ENCODE measurements at regions not wholly inside any gene's neighbourhood (a gene's known extent, or its start where the extent isn't known, plus 50 kb on each side); places are given as distances from the start of the nearest gene placed in this dataset.

DNA sequence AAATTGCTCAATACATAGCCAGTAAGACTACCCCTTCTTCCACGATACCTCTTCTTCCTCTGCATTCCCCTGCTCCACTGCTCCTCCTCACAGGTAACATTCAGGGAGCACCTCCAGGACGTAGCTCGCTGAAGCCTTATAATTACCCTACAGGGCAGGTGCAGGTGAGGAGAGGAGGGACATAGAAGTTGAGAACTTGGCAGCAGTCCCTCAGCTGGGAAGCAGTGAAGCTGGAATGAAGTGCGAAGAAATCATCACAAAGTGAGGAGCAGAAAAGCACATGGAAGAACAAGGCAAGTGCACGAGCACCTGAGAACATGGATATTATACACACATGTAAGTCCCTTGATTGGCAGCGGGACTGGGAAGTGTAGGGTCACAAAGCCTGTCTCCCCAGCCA is 118.2 kb downstream of the HSD17B3 start:
- H3K36me3 Mint-ChIP-seq (ENCODE audit: low read depth): no peaks in the 10 kb centered on the region
- H3K4me1 Mint-ChIP-seq (ENCODE audit: low read depth): no peaks in the 10 kb centered on the region
- H3K27ac Mint-ChIP-seq: no peak overlapping the region
- intact Hi-C loops (cut with micrococcal nuclease): no loop called here
- no peak overlapping the region for H3K4me3 Mint-ChIP-seq
- H3K9me3 Mint-ChIP-seq: peaks cover 10% of the 10 kb centered on the region
- H3K27me3 Mint-ChIP-seq: peaks cover 27% of the 10 kb centered on the region

DNA sequence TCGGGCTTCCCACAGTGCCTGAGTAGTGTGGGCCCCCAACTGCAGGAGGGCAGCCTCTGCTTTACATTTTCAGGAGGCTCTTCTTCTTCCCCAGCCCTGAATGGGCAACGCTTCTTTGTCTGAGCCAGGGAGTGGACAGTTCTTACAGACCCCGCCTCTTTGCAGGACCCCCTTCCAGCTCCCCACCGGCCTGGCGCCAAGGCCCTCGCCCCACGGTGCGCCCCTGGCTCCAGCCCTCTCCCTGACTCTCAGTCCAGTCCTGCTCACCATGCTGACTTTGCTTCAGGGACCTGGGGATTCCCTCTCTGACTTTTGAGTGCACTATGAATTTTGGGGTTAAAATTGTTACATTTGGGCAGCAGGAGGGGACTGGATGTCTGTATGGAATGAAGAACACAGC is 123.8 kb downstream of the HSD17B3 start:
- Mint-ChIP-seq H3K36me3 (ENCODE audit: low read depth) (no peaks in the 10 kb centered on the region), H3K27me3 (peaks cover 14% of the 10 kb centered on the region), H3K4me3 (no peak overlapping the region), H3K4me1 (ENCODE audit: low read depth) (no peaks in the 10 kb centered on the region), H3K27ac (no peak overlapping the region), H3K9me3 (no peaks in the 10 kb centered on the region)
- intact Hi-C loops (cut with micrococcal nuclease): no loop called here

DNA sequence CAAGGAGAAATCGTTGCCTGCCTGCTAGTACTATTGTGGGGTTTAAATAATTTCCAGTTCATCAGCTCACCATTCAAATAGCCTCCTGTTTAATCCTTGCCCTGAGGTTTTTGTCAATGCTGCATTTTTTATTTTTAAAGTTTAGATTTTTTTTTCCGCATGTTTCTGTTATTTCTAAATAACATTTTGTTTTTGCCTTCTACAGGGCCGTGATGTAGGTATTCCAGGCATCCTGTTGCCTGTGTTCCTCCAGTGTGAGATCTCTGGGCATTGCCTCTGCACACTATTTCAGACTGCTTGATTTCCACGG is 124.3 kb downstream of the HSD17B3 start:
- H3K9me3 Mint-ChIP-seq: no peaks in the 10 kb centered on the region
- no peak overlapping the region for H3K4me3 Mint-ChIP-seq
- no peaks in the 10 kb centered on the region for H3K4me1 Mint-ChIP-seq (ENCODE audit: low read depth)
- no peak overlapping the region for H3K27ac Mint-ChIP-seq
- intact Hi-C loops (cut with micrococcal nuclease): no loop called here
- peaks cover 12% of the 10 kb centered on the region for H3K27me3 Mint-ChIP-seq
- no peaks in the 10 kb centered on the region for H3K36me3 Mint-ChIP-seq (ENCODE audit: low read depth)

DNA sequence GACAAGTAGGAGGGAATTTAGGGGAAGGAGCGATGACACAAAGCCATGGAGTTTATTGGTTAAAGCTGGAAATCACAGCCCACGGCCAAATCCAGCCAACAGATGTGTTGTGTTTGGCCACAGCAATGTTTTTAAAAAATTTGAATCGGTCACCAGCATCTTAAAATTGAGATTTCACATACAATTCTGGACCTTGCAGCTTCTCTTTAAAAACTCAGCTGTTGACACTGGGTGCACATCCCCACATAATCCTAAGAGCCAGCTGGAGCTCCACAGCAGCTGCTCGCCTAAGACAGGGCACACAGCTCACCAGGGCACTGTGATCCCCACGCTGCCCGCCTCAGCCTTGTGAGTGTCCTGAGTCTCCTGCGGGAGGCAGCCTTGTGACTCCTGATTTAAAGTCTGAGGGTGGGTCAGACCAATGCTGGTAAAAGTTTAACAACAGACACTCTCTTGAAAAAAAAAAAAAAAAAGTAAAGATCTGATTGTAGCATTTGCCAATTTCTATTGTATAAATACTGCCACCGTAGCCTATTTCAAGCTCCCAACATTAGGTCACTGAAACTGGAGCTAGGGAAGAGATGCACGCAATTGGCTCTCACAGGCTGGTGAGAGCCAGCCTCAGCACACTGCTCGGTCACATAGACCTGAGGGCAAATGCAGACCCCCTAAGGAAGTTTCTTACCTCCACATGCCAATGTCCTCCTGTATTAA is 124.8 kb downstream of the HSD17B3 start:
- H3K36me3 Mint-ChIP-seq (ENCODE audit: low read depth): no peaks in the 10 kb centered on the region
- H3K9me3 Mint-ChIP-seq: no peaks in the 10 kb centered on the region
- no peaks in the 10 kb centered on the region for H3K4me1 Mint-ChIP-seq (ENCODE audit: low read depth)
- no peak overlapping the region for H3K27ac Mint-ChIP-seq
- intact Hi-C loops (cut with micrococcal nuclease): no loop called here
- no peak overlapping the region for H3K4me3 Mint-ChIP-seq
- peaks cover 10% of the 10 kb centered on the region for H3K27me3 Mint-ChIP-seq

DNA sequence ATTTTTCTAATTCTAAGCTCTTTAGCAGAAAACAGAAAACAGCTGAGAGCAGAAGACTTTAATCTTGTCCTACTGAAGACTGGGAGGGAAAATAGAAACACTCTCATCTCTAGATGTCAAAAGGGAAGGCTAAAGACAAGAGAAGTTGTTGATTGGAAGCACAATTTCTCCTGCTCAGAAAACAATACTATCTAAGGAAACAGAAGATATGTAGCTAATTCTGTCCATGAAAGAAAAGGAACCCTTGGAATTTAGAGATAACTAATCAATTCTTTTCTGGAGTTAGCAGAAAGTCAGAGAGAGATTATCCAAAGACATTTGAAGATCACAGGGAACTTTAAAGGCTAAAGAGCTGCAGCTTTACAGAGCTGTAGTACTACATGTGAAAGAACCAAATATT is 126.2 kb downstream of the HSD17B3 start:
- H3K27ac Mint-ChIP-seq: no peak overlapping the region
- peaks cover 10% of the 10 kb centered on the region for H3K27me3 Mint-ChIP-seq
- no peaks in the 10 kb centered on the region for H3K9me3 Mint-ChIP-seq
- H3K36me3 Mint-ChIP-seq (ENCODE audit: low read depth): no peaks in the 10 kb centered on the region
- no peak overlapping the region for H3K4me3 Mint-ChIP-seq
- H3K4me1 Mint-ChIP-seq (ENCODE audit: low read depth): no peaks in the 10 kb centered on the region
- intact Hi-C loops (cut with micrococcal nuclease): no loop called here

DNA sequence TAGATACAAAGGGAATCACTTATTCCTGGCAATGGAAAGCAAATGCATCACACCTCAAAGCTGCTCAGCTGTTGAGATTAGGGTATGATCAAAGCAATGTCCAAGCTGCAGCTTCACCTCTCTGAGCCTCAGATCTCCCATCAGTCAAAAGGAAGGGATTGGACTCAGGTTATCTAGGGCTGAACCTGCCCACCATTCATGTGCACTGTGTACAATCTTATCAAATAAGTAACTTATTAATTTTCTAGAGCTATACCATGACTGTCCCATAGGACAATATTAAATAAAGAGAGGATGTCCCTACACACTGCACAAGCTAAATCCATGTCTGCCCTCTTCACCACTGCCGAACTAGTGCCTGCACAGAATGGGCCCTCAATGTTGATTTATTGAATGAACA is 127.0 kb downstream of the HSD17B3 start:
- Mint-ChIP-seq H3K4me1 (ENCODE audit: low read depth) (no peaks in the 10 kb centered on the region), H3K27ac (no peak overlapping the region), H3K36me3 (ENCODE audit: low read depth) (no peaks in the 10 kb centered on the region), H3K4me3 (no peak overlapping the region), H3K9me3 (no peaks in the 10 kb centered on the region), H3K27me3 (peaks cover 10% of the 10 kb centered on the region)
- intact Hi-C loops (cut with micrococcal nuclease): no loop called here

DNA sequence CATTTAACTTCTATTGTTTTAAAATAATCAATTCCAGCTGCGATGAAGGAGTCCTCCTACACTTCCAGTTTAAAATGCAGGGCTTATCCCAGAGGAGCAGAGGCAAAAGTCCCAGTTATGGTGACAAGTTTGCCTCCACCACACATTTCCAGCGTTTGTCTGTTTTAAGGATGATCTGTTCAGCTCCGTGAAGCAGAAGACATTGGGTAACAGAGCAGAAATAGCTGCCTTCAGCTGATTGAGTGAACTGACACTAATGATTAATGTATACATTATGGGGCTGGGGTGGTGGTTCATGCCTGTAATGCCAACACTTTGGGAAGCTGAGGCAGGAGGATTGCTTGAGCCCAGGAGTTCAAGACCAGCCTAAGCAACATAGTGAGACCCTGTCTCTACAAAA is 127.6 kb downstream of the HSD17B3 start:
- H3K27me3 Mint-ChIP-seq: peaks cover 10% of the 10 kb centered on the region
- H3K27ac Mint-ChIP-seq: no peak overlapping the region
- no peaks in the 10 kb centered on the region for H3K4me1 Mint-ChIP-seq (ENCODE audit: low read depth)
- H3K4me3 Mint-ChIP-seq: no peak overlapping the region
- H3K36me3 Mint-ChIP-seq (ENCODE audit: low read depth): no peaks in the 10 kb centered on the region
- intact Hi-C loops (cut with micrococcal nuclease): no loop called here
- H3K9me3 Mint-ChIP-seq: no peaks in the 10 kb centered on the region

DNA sequence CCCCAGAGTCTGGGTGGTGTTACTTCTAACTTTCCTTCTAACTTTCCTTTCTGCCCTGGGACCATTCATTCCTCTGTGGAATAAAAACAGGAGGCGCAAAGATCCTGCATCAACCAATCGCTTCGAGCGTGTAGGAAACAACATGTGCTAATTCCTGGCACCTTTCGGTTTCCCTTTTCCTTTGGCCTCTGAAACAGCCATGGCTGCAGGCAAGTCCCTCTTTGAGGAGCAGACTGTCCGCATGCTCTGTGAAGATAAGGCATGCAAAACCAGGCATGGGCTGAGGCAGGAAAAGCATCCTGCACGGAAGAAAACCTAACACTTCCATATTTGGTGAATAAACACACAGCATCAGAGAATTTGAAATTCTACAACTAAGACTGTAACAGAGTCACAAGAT is 128.3 kb downstream of the HSD17B3 start:
- Mint-ChIP-seq H3K9me3 (no peaks in the 10 kb centered on the region), H3K4me3 (no peak overlapping the region), H3K36me3 (ENCODE audit: low read depth) (no peaks in the 10 kb centered on the region), H3K27ac (no peak overlapping the region), H3K27me3 (peaks cover 10% of the 10 kb centered on the region), H3K4me1 (ENCODE audit: low read depth) (no peaks in the 10 kb centered on the region)
- intact Hi-C loops (cut with micrococcal nuclease): no loop called here

DNA sequence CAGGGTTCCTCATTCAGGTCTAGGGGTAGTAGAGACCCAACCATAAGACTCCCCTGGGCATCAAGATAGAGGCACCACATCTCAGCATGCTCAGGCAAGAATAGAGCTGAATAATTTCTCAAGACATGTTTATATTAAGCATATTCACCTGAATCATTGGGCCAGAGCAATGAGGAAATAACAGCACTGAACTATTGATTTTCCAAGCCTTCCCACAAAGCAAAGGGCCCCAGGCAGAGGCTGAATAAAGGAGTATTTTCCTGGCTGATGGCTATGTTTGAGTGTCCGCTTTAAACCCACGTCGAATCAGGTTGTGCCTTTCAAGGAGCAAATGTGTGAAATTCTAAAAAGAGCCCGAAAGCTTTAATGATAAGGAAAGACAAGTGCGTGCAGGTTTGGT is 129.2 kb downstream of the HSD17B3 start:
- Mint-ChIP-seq H3K36me3 (ENCODE audit: low read depth) (no peaks in the 10 kb centered on the region), H3K27me3 (peaks cover 10% of the 10 kb centered on the region), H3K27ac (no peak overlapping the region), H3K4me3 (no peak overlapping the region), H3K4me1 (ENCODE audit: low read depth) (peaks cover 5% of the 10 kb centered on the region), H3K9me3 (no peaks in the 10 kb centered on the region)
- intact Hi-C loops (cut with micrococcal nuclease): no loop called here

DNA sequence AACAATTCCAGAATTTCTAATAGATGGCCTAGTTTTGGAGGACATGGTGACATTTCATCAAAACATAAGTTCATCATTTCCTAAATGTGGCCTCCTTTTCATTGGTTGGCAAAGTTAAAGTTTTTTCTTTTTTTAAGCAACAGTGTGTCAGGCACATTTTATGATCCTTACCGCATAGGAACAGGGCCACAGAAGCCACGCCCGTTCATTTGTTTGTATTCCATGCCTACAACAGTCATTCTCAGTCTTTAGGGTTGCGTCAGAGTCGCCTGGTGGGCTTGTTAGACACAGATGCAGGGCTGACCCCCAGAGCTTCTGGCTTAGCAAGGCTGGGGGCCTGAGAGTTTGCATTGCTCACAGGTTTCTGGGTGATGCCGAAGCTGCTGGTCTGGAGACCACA is 130.2 kb downstream of the HSD17B3 start:
- no peaks in the 10 kb centered on the region for H3K9me3 Mint-ChIP-seq
- intact Hi-C loops (cut with micrococcal nuclease): no loop called here
- H3K27ac Mint-ChIP-seq: no peak overlapping the region
- H3K27me3 Mint-ChIP-seq: peaks cover 8% of the 10 kb centered on the region
- no peak overlapping the region for H3K4me3 Mint-ChIP-seq
- H3K4me1 Mint-ChIP-seq (ENCODE audit: low read depth): peaks cover 5% of the 10 kb centered on the region
- H3K36me3 Mint-ChIP-seq (ENCODE audit: low read depth): no peaks in the 10 kb centered on the region

DNA sequence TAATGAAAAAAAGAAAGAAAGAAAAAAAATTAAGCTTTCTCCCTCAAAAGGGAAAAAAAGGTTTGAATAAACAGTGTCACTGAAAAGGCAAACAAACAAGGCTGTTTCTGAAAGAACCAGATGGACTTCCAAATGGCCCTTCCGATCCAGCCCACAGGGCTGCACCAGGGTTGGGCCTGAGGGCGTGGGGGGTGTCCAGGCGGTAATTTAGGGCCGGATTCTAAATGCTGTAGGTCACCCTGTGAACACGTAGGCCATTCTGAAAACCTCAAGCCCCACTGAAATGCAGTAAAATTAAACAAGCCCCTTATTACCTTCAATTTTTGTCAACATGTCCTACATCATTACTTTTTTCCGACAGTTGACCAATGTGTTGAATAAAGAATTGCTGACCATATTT is 132.1 kb downstream of the HSD17B3 start:
- H3K4me1 Mint-ChIP-seq (ENCODE audit: low read depth): peaks cover 5% of the 10 kb centered on the region
- H3K27ac Mint-ChIP-seq: no peak overlapping the region
- H3K4me3 Mint-ChIP-seq: no peak overlapping the region
- no peaks in the 10 kb centered on the region for H3K36me3 Mint-ChIP-seq (ENCODE audit: low read depth)
- intact Hi-C loops (cut with micrococcal nuclease): no loop called here
- H3K9me3 Mint-ChIP-seq: no peaks in the 10 kb centered on the region
- peaks cover 4% of the 10 kb centered on the region for H3K27me3 Mint-ChIP-seq

DNA sequence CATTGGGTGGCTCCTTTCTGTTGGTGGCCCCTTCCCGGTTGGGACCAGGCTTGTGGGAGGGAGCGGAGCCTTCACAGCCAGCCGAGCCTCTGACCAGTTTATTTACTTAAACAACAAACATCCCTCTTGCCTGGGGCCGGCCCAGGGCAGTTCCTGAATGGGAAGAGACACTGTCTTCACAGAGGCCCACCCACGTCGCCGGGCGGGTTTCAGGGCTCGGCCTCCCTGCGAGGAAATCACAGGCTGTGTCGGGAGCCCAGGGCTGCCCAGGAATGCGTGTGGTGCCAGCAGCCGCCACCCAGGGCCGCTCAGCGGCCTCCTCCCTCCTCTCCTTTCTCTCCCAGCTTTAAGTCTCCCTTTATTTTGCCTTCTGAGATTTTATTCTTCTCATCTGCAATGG is 132.5 kb downstream of the HSD17B3 start:
- intact Hi-C loops (cut with micrococcal nuclease): no loop called here
- Mint-ChIP-seq H3K27me3 (peaks cover 4% of the 10 kb centered on the region), H3K4me1 (ENCODE audit: low read depth) (peaks cover 5% of the 10 kb centered on the region), H3K36me3 (ENCODE audit: low read depth) (no peaks in the 10 kb centered on the region), H3K4me3 (no peak overlapping the region), H3K27ac (no peak overlapping the region), H3K9me3 (no peaks in the 10 kb centered on the region)

DNA sequence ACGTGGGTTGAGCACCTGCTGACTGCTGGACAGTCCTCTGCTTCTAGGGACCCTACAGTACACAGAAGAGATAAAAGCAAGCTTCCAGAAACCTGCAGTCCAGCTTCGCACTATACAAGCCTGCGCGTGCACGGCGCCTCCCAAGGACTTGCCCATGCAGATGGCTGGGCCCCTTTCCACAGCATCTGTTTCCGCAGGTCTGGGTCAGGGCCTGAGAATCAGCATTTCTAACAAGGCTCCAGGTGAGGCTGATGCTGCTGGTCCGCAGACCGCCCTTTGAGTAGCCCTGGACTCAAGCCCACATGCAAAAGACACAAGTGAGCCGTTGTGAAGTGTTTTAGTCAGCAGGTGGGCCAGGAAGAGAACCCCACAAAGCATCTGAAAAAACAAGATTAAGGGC is 133.1 kb downstream of the HSD17B3 start:
- Mint-ChIP-seq H3K4me3 (no peak overlapping the region), H3K27ac (no peak overlapping the region), H3K4me1 (ENCODE audit: low read depth) (peaks cover 5% of the 10 kb centered on the region), H3K36me3 (ENCODE audit: low read depth) (no peaks in the 10 kb centered on the region), H3K9me3 (no peaks in the 10 kb centered on the region), H3K27me3 (peaks cover 4% of the 10 kb centered on the region)
- intact Hi-C loops (cut with micrococcal nuclease): no loop called here

DNA sequence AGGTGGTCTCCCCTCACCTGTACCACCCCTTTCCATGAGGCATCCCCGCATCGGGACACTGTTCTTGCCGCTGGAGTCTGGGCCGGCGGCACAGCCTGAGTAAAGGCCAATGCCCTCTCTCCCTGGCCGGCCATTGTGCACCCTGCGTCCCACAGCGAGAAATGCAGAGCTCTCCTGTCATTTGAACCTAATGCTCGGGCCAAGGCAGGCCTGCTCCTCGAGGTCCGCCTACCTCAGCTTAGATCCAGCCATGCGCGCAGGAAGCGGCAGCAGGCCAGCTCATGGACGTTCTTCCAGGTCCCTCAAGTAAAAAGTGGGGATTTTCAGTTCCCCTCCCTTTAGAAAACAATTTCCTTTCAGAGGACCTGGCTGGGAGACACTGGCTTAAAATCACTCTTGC is 135.0 kb downstream of the HSD17B3 start:
- Mint-ChIP-seq H3K9me3 (no peaks in the 10 kb centered on the region), H3K27me3 (no peaks in the 10 kb centered on the region), H3K4me3 (no peak overlapping the region), H3K36me3 (ENCODE audit: low read depth) (no peaks in the 10 kb centered on the region), H3K4me1 (ENCODE audit: low read depth) (peaks cover 21% of the 10 kb centered on the region), H3K27ac (no peak overlapping the region)
- intact Hi-C loops (cut with micrococcal nuclease): no loop called here

DNA sequence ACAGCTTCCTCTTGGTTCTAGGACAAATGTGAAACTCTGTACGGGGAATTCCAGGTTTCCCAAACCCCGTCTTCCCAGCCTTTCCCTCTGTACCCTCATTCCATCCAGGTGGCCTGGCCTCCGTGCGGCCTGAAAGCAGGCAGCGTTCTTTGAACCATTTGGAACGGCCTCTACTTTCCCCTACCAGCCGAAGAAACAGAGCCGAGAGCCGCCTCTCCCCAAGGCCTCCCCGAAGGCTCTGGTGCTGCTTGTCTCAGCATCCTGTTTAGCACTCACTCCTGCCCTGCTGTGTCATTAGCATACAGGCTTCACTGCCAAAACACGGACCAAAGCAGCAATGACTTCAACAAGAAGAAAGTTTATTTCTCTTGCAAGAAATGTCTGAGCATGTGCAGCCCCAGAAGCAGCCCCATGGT is 137.7 kb downstream of the HSD17B3 start:
- no peaks in the 10 kb centered on the region for H3K9me3 Mint-ChIP-seq

More for the DNA sequence above, 137.7 kb downstream of the HSD17B3 start:
- H3K4me3 Mint-ChIP-seq: no peak overlapping the region
- H3K27me3 Mint-ChIP-seq: no peaks in the 10 kb centered on the region
- no peaks in the 10 kb centered on the region for H3K36me3 Mint-ChIP-seq (ENCODE audit: low read depth)
- peaks cover 30% of the 10 kb centered on the region for H3K4me1 Mint-ChIP-seq (ENCODE audit: low read depth)
- no peak overlapping the region for H3K27ac Mint-ChIP-seq
- intact Hi-C loops (cut with micrococcal nuclease): no loop called here

All from dendritic cell treated with granulocyte-macrophage colony-stimulating factor and Interleukin-4, amounts not matched to agents 40 ng/mL and 50 ng/mL, for 4 days (primary cell).